Stimulated activated naive CD8-positive, alpha-beta T cell treated with anti-CD3 and anti-CD28 coated beads, Interleukin-15, Interleukin-2, amounts not matched to agents 100 ng/mL and 50 ng/mL, for 24 hours (primary cell): ENCODE measurements at regions not wholly inside any gene's neighbourhood (a gene's known extent, or its start where the extent isn't known, plus 50 kb on each side); places are given as distances from the start of the nearest gene placed in this dataset.
"Not testable (repeated sequence)": the region's sequence is repeated elsewhere in the genome, so short reads cannot be mapped to it uniquely, and the experiment has no call there.

Experiments
- H3K27ac Mint-ChIP-seq: one replicate; pipeline ENCODE4 v1.8.0; 2021; ENCODE audit warnings: mild to moderate bottlenecking, mixed read lengths
- H3K27me3 Mint-ChIP-seq: one replicate; pipeline ENCODE4 v1.8.0; 2021; ENCODE audit warnings: mixed read lengths
- H3K36me3 Mint-ChIP-seq: one replicate; pipeline ENCODE4 v1.8.0; 2021; ENCODE audit warnings: low read depth, mixed read lengths
- H3K4me1 Mint-ChIP-seq: one replicate; pipeline ENCODE4 v1.8.0; 2021; ENCODE audit warnings: low read depth, mixed read lengths
- H3K4me3 Mint-ChIP-seq: one replicate; pipeline ENCODE4 v1.8.0; 2021; ENCODE audit warnings: mild to moderate bottlenecking, mixed read lengths
- H3K9me3 Mint-ChIP-seq: one replicate; pipeline ENCODE4 v1.8.0; 2021; ENCODE audit warnings: mixed read lengths

- peaks cover 11% of the 10 kb centered on the region for H3K9me3 Mint-ChIP-seq
- H3K36me3 Mint-ChIP-seq: no peaks in the 10 kb centered on the region
- peaks cover 6% of the 10 kb centered on the region for H3K4me1 Mint-ChIP-seq
- no peak overlapping the region for H3K4me3 Mint-ChIP-seq
- H3K27ac Mint-ChIP-seq: no peak overlapping the region
- H3K27me3 Mint-ChIP-seq: no peaks in the 10 kb centered on the region
Measured at GRCh38 chr1:116841569-116842344, 68.0 kb upstream of the PTGFRN start.

GRCh38 chr1:116842654-116843053 lies 67.1 kb upstream of the PTGFRN start:
- H3K36me3 Mint-ChIP-seq: no peaks in the 10 kb centered on the region
- H3K27ac Mint-ChIP-seq: no peak overlapping the region
- H3K27me3 Mint-ChIP-seq: no peaks in the 10 kb centered on the region
- peaks cover 14% of the 10 kb centered on the region for H3K4me1 Mint-ChIP-seq
- H3K9me3 Mint-ChIP-seq: peaks cover 4% of the 10 kb centered on the region
- no peak overlapping the region for H3K4me3 Mint-ChIP-seq

DNA sequence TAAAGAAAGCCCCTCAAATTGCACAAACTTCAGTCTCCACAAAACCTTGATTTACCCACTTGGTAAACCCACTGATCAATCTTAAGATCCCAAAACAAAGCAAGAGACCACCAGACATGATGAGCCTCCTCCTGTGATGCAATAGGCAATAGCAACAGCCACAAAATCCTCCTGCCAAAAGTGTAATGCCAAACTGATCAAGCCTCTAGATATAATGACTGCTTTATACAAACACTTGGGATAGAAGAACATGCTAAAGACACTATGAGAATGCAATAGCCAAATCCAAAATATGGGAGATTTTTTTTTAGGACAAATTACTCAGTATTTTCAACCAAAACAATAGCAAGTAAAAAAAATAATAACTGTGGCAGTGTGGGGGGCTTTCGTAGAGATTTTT lies 64.9 kb upstream of the PTGFRN start:
- Mint-ChIP-seq H3K4me1 (peaks cover 31% of the 10 kb centered on the region), H3K27ac (no peak overlapping the region), H3K4me3 (no peak overlapping the region), H3K27me3 (no peaks in the 10 kb centered on the region), H3K9me3 (peaks cover 4% of the 10 kb centered on the region), H3K36me3 (no peaks in the 10 kb centered on the region)

GRCh38 chr1:116847190-116847589 lies 62.5 kb upstream of the PTGFRN start:
- Mint-ChIP-seq H3K4me1 (peaks cover 31% of the 10 kb centered on the region), H3K27ac (no peak overlapping the region), H3K4me3 (no peak overlapping the region), H3K36me3 (no peaks in the 10 kb centered on the region), H3K27me3 (no peaks in the 10 kb centered on the region), H3K9me3 (peaks cover 4% of the 10 kb centered on the region)

DNA sequence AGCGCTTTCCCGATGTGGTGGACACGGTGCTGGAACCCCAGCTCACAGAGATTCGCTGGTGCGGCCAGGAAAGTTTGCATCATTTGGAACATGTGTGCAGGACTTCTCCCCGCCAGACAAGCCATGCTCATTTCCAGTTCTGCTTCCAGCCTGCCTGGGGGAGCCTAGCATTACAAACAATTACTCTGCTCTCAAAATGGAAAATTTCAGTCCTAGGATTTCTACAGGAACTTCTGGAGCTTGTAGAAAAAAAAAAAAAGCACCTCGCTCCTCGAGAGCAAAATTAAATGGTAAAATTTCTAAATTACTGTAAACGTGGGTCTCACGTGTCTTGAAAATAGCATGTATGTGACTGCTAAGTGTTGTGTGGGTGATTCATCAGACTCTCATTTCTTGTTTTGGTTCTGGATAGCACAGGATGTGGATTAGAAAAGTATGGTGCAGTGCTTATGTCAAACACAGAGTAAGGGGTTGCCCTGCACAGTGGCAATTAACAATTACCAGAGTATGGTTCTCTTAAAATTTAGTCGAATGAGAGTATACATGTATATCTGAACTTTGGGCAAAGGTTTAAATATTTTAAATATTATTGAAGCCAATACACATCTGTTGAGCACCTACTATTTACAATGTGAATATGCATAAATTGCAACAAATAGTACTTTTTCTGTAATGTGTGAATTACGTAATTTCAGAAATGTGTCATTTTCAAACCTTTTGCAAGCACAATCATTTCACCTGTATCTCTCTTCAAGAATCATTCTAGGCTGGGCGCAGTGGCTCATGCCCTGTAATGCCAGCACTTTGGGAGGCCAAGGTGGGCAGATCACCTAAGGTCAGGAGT lies 61.8 kb upstream of the PTGFRN start:
- Mint-ChIP-seq H3K9me3 (peaks cover 4% of the 10 kb centered on the region), H3K27ac (peak overlapping the region; percentile 17), H3K4me1 (peaks cover 31% of the 10 kb centered on the region), H3K4me3 (no peak overlapping the region), H3K27me3 (no peaks in the 10 kb centered on the region), H3K36me3 (no peaks in the 10 kb centered on the region)

DNA sequence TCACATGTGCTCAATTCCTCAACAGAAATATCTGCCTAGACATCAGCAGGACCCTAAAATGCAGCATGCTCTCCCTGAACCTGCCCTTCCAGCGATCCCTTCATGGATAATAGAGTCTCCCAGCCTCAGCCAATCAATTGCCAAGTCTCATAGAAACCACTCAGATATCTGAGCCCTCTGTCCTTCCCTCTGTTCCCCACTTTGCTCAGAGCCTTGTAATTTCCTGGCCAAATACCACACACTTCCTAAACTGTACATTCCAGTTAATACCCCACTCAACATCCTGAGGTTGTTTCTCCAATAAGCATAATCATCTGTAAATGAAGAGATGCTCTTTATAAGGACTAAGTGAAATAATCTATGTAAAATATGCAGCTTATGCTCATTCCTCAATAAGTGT lies 59.3 kb upstream of the PTGFRN start:
- Mint-ChIP-seq H3K36me3 (no peaks in the 10 kb centered on the region), H3K4me1 (peaks cover 50% of the 10 kb centered on the region)

DNA sequence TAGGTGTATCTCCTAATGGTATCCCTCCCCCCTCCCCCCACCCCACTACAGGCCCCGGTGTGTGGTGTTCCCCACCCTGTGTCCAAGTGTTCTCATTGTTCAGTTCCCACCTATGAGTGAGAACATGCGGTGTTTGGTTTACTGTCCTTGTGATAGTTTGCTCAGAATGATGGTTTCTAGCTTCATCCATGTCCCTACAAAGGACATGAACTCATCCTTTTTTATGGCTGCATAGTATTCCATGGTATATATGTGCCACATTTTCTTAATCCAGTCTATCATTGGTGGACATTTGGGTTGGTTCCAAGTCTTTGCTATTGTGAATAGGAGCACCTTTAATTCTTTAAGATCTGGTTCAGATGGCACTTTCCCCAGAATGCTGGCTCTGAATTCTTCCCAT lies 58.5 kb upstream of the PTGFRN start:
- not testable (repeated sequence) for H3K9me3 Mint-ChIP-seq, H3K4me3 Mint-ChIP-seq, H3K27me3 Mint-ChIP-seq, H3K27ac Mint-ChIP-seq, H3K36me3 Mint-ChIP-seq
- H3K4me1 Mint-ChIP-seq: peaks cover 48% of the 10 kb centered on the region

More for the DNA sequence above, 59.3 kb upstream of the PTGFRN start:
- Mint-ChIP-seq H3K4me3 (no peak overlapping the region), H3K9me3 (no peaks in the 10 kb centered on the region), H3K27ac (no peak overlapping the region), H3K27me3 (no peaks in the 10 kb centered on the region)

- no peak overlapping the region for H3K4me3 Mint-ChIP-seq
- H3K4me1 Mint-ChIP-seq: peaks cover 44% of the 10 kb centered on the region
- no peak overlapping the region for H3K27ac Mint-ChIP-seq
- no peaks in the 10 kb centered on the region for H3K9me3 Mint-ChIP-seq
- no peaks in the 10 kb centered on the region for H3K27me3 Mint-ChIP-seq
- H3K36me3 Mint-ChIP-seq: no peaks in the 10 kb centered on the region
Measured at GRCh38 chr1:116851846-116852245, 57.9 kb upstream of the PTGFRN start.

DNA sequence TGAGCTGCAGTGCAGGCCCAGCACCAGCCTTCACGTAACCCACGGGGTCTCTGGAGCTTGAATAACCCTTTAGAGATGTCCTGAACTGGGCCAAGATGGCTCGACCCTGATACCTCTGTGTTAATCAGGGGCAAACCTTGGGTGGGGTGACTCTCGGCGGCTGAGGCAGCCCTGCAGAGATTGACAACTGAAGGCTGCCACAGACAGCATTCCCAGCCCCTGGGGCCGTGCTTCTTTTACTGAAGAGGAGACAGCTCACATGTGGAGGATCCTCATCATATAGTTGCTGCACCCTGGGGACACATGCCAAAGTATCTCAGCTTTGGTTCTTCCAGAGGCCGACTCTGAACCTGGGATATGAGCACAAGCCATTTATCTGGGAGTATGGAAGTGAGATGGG lies 57.3 kb upstream of the PTGFRN start:
- Mint-ChIP-seq H3K36me3 (no peaks in the 10 kb centered on the region), H3K27me3 (no peaks in the 10 kb centered on the region), H3K27ac (no peak overlapping the region), H3K4me3 (no peak overlapping the region), H3K9me3 (no peaks in the 10 kb centered on the region), H3K4me1 (peaks cover 39% of the 10 kb centered on the region)

DNA sequence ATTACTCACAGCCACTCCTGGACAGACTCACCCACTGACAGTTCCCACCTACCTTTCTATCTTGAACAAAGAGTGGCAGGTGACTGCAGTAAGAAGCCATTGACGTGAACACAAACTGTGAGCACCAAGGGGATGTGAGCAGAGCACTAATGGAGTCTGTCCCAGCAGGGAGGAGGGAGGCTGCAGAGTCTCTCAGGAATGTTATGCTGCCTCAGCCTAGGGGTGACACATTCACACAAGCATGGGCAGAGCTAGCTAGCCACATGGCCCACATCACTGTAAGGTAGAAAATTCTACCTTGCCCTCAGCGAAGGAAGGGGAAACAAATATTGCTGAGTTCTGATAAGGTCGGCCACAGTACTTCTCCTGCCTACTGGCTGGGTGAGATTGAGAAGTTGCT lies 56.8 kb upstream of the PTGFRN start:
- Mint-ChIP-seq H3K4me1 (peaks cover 34% of the 10 kb centered on the region), H3K9me3 (no peaks in the 10 kb centered on the region), H3K36me3 (no peaks in the 10 kb centered on the region), H3K27me3 (no peaks in the 10 kb centered on the region), H3K4me3 (no peak overlapping the region), H3K27ac (no peak overlapping the region)

GRCh38 chr1:116853680-116854402 lies 55.9 kb upstream of the PTGFRN start:
- no peaks in the 10 kb centered on the region for H3K27me3 Mint-ChIP-seq
- no peak overlapping the region for H3K4me3 Mint-ChIP-seq
- peak overlapping the region; percentile 67 for H3K27ac Mint-ChIP-seq
- no peaks in the 10 kb centered on the region for H3K36me3 Mint-ChIP-seq
- H3K9me3 Mint-ChIP-seq: no peaks in the 10 kb centered on the region
- peaks cover 24% of the 10 kb centered on the region for H3K4me1 Mint-ChIP-seq

DNA sequence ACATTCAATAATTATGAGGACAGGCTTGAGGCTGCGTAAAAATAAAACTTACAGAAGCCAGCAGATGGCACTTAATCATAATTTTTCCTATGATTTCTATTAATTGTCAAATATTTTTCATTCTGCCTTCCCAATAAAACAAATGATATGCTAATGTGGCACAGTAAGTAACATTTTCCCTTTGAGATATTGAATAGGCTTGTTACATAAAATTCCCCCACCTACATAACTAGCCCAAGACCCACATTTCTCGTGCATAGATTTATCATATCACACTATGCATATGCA lies 55.4 kb upstream of the PTGFRN start:
- Mint-ChIP-seq H3K36me3 (no peaks in the 10 kb centered on the region), H3K4me3 (no peak overlapping the region), H3K27ac (peak overlapping the region; percentile 67), H3K27me3 (no peaks in the 10 kb centered on the region), H3K4me1 (peaks cover 19% of the 10 kb centered on the region), H3K9me3 (no peaks in the 10 kb centered on the region)

GRCh38 chr1:116854716-116855115 lies 55.0 kb upstream of the PTGFRN start:
- H3K9me3 Mint-ChIP-seq: no peaks in the 10 kb centered on the region
- H3K36me3 Mint-ChIP-seq: no peaks in the 10 kb centered on the region
- no peak overlapping the region for H3K4me3 Mint-ChIP-seq
- H3K27ac Mint-ChIP-seq: no peak overlapping the region
- H3K27me3 Mint-ChIP-seq: no peaks in the 10 kb centered on the region
- H3K4me1 Mint-ChIP-seq: peaks cover 19% of the 10 kb centered on the region

DNA sequence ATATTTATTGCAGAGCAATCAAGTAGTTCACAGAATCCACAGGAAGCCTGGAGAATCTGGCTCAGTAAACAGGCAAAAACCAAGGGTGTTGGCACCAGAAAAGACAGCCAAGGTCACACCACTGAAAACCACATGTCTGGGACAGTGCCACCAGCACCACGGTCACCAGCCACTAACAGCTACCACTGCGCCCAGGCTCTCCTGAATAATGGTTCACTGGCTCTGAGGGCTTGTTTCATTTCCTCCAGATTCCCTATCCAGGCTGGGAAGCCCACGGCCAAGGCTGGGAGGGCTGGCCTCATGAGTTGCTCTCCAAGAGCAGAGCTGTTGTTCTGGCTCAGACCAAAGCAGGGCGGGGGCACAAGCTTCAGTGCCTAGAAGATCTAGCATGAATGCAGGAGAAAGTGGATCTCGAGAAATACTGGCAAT lies 54.5 kb upstream of the PTGFRN start:
- Mint-ChIP-seq H3K4me1 (peaks cover 19% of the 10 kb centered on the region), H3K36me3 (no peaks in the 10 kb centered on the region), H3K4me3 (no peak overlapping the region), H3K9me3 (no peaks in the 10 kb centered on the region), H3K27ac (no peak overlapping the region), H3K27me3 (no peaks in the 10 kb centered on the region)

- H3K36me3 Mint-ChIP-seq: no peaks in the 10 kb centered on the region
Measured at GRCh38 chr1:116855773-116856201, 53.9 kb upstream of the PTGFRN start.

More at GRCh38 chr1:116855773-116856201, 53.9 kb upstream of the PTGFRN start:
- peaks cover 19% of the 10 kb centered on the region for H3K4me1 Mint-ChIP-seq
- no peaks in the 10 kb centered on the region for H3K9me3 Mint-ChIP-seq
- H3K27me3 Mint-ChIP-seq: no peaks in the 10 kb centered on the region
- H3K27ac Mint-ChIP-seq: no peak overlapping the region
- H3K4me3 Mint-ChIP-seq: no peak overlapping the region
